ENCODE measurements at regions not wholly inside any gene's neighbourhood (a gene's known extent, or its start where the extent isn't known, plus 50 kb on each side); places are given as distances from the start of the nearest gene placed in this dataset.
"Not testable (repeated sequence)": the region's sequence is repeated elsewhere in the genome, so short reads cannot be mapped to it uniquely, and the experiment has no call there.

DNA sequence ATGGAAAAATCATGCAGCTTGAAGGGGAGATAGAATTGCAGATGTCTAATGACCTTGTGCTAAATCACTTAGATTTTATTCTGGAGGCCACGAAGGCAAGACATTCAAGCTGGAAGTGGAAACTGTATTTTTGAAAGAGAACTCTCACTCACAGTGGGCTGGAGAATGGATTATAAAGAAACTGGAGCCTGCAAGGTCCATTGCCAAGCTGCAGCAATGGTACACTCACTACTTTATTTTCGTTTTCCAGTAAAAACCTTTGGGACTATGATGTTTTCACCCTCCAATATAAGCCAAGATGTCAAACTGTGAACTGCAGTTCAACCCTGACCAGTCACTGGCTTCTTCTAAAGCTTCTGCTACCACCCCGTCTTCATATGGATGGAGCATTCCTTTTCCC lies 62.0 kb downstream of the SKIDA1 start:
- DNase-seq, result no peak

DNA sequence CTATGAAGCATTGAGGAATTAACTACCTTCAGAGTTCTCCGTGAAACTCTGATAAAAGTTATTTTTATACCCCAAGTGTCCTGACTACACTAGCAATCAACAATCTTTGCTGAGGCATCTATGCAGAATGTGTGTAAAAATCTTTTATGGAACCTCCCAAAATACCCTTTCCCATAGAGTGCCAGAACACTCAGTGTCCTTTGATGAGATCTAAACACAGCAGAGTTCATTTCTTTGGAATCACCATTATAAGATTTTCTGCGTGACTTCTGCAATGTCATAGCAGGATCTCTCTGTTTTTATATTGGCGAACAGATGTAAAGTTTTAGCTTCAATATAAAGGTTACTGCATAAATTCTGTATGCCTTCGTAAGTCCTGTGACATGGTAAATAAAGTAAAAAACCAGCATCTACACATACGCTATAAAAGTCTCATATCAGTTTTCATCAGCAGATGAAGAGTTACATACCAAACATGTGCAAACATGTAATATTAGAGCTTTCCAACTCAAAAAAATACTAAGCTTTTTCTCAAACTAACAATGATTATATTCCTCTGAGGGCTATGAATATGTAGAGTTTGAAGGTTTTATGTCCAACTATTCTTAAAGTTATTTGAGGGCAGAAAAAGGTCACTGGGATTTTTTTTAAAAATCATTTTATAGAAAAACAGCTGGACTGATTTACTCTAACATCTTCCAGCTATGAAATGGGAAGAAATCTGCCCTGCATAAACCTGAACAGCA lies 67.2 kb downstream of the SKIDA1 start:
- no peak for DNase-seq

DNA sequence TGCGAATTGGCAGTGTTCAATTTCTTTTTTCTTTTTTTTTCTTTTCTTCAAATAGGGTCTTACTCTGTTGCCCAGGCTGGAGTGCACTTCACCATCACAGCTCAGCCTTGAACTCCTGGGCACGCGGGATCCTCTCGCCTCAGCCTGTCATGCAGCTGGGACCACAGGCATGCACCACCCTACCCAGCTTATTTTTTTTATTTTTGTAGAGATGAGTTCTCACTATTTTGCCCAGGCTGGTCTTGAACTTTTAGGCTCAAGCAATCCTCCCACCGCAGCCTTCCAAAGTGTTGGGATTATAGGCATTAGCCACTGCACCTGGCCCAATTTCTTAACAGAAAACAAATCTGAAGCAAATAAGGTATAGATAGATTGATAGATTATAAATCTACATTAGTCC lies 69.3 kb downstream of the SKIDA1 start:
- no peak for DNase-seq

DNA sequence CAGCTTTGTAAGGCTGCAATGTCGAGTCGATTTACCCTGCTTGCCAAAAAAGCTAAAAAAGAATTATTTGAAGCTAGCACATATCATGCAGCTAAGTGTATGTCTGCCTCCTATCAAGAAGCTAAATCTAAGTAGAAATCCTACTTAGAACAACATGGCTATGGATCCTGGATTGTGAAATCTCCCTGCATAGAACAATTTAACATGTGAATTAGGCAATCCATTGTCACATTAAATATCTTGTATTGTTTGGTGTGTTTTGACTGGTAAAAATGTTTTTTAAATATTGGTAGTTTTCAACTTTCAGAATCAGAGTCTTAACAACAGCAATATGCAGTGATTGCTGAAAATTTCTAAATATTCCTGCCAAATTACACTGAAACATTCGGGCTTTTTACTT lies 73.3 kb downstream of the SKIDA1 start:
- DNase-seq, result no peak

DNA sequence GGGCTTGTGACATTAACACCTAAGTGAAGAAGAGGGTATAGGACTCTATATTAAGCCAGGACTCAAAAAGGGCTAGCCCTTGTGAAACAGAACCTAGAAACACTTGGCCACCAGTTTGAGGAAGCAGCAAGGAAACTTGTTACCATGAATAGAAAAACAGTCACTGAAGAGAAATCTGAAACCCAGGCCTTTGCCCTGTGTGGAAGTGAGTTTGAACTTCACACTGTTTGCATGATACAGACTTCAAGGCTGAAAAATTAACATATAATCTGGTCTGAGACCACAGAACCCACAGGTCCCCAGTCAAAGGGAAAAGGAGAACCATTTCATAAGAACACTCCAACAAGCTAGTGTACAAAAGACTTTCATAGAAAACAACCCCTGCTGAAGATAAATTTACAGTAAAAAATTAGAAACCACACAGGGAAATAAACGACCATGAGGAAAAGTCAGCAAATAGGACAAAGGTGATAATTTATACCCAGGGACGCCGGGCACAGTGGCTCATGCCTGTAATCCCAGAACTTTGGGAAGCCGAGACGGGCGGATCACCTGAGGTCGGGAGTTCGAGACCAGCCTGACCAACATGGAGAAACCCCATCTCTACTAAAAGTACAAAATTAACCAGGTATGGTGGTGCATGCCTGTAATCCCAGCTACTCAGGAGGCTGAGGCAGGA lies 76.1 kb downstream of the SKIDA1 start:
- DNase-seq, result no peak

DNA sequence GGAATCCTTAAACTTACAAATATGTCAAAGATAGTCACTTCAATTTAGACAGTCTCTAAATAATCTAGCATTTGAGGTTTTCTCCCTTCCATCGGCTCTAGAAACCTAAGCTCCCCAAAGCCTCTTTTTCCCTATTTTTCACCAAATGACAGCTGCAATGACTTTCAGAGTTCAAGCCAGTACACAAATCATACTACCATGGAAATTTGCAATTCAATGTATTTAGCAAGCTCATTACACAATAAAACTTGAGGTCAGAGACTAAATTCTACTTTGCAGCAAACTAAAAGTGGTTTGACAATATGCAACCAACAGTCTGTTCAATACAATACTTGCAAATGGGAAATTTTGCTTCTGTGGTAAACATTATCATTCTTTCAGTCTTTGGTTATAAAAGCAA lies 80.3 kb downstream of the SKIDA1 start:
- no peak for DNase-seq

DNA sequence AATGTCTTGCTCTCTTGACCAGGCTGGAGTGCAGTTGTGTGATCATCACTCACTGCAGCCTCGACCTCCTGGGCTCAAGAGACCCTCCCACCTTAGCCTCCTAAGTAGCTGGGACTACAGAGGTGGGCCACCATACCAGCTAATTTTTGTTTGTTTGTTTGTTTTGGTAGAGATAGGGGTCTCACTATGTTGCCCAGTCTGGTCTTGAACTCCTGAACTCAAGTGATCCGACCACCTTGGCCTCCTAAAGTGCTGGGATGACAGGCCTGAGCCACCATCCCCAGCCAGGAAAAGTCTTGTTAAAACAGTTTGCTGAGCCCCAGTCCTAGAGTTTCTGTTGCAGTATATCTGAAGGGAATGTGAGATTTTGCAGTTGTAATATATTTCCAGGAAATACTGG lies 83.9 kb downstream of the SKIDA1 start:
- DNase-seq, result no peak

DNA sequence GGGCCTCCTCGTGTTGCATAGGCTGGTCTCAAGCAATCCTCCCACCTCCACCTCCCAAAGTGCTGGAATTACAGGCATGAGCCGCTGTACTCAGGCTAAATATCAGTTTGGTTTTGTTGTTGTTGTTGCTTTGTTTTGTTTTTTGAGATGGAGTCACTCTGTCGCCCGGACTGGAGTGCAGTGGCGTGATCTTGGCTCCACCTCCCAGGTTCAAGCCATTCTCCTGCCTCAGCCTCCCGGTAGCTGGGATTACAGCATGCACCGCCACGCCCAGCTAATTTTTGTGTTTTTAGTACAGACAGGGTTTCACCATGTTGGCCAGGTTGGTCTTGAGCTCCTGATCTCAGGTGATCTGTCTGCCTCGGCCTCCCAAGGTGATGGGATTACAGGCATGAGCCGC lies 86.6 kb downstream of the SKIDA1 start:
- DNase-seq, result not testable (repeated sequence)

DNA sequence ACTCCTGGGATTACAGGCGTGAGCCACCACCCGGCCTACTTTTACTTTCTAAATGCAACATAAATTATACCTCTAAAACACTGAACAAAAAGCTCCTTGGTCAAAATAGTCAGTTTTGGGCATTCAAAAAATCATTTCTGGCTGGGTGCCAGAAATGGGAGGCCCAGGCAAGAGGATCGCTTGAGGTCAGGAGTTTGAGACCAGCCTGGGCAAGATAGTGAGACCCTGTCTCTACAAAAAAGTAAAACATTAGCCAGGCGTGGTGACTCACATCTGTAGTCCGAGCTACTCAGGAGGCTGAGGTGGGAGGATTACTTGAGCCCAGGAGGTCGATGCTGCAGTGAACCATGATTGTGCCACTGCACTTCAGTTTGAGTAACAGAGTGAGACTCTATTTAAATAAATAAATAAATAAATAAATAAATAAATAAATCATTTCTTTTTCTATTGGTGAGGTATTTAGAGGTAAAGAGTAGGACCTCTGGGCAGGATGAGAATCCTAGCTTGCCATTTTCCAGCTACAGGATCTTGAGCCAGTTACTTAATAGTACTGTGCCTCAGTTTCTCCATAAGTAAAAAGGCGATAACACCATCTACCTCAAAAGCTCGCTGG lies 87.6 kb downstream of the SKIDA1 start:
- no peak for DNase-seq

DNA sequence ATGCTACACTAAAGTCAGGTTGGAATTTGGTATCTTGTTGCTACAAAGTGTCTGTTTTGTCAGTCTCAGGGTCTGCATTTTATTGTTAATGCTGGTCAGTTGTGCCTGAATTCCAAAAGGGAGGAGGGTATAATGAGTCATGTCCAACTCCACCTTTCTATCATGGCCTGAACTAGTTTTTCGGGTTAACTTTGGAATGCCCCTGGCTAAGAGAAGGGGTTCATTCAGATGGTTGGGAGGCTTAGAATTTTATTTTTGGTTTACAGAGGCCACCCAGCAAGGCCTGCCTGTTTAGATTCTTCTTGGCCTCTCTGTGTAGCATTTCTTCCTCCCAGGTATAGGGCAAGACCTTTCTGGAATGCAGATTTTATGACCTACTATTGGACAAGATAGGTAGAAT lies 93.2 kb downstream of the SKIDA1 start:
- no peak for DNase-seq

DNA sequence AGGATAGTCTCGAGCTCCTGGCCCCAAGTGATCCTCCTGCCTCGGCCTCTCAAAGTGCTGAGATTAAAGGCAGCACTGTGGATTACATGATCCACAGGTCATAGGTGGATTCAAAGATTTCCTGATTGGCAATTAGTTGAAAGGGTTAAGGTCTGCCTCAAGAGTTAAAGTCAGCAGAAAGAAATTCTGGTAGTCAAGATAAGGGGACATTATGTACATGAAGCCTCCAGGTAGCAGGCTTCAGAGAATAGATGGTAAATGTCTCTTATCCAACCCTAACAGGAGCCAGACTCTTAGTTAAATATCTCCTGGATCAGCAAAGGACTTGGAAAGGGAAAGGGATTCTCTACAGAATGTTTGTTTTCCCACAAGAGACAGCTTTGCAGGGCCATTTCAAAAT lies 93.7 kb downstream of the SKIDA1 start:
- no peak for DNase-seq

DNA sequence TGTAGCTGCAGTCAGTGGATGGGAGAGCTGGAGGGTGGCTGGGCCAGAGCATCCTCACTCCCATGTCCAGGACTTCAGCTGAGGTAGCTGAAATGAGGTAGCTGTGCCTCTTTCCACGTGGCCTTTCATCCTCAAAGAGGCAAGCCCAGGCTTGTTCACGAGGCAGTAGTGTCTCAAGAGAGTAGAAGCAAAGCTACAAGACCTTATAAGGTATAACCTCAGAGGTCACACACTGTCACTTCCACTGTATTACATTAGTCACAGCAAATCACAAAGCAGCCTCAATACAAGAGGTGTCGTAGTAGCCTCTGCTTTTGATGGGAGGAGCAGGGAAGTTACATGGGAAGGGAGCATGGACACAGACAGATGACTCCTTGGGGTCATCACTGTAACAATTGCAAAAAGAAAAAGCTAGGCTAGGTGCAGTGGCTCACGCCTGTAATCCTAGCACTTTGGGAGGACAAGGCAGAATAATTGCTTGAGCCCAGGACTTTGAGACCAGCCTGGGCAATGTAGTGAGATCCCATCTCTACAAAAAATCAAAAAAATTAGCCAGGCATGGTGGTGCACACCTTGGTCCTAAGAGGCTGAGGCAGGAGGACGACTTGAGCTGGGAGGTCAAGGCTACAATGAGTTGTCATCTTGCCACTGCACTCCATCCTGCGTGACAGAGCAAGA lies 97.5 kb downstream of the SKIDA1 start:
- DNase-seq, result no peak

DNA sequence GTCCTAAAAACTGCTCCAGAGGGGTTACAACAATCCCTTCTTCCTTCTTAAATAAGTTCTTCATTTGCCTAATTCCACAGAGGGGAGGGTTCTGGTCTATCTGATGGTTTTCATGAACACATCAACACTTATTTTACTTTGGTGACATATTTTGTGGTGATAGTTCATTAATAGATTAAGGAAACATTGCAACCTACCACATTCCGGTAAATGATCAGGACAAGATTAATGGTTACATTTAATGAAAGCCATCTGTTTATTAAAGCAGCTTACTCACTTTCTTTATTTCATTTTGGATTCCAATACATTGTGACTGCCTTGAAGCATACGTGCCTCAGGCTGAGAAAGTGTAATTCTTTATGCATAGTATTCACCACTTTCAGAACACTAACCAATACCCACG lies 101.0 kb downstream of the SKIDA1 start:
- no peak for DNase-seq

DNA sequence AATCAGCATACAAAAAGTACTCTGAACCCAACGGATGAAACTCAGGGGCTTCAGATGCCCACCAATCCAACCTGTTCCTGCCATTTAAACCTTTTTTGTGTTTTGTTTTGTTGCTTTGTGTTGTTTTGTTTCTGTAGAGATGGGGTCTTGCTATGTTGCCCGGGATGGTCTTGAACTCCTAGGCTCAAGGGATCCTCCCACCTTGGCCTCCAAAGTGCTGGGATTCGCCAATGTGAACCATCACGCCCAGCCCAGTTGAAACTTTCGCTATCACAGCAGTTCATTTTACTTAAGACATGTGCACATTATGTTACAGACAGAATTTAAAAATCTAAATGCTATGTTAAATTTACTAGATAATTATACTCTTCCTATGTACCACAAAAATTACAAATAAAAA lies 101.6 kb downstream of the SKIDA1 start:
- DNase-seq, result no peak

DNA sequence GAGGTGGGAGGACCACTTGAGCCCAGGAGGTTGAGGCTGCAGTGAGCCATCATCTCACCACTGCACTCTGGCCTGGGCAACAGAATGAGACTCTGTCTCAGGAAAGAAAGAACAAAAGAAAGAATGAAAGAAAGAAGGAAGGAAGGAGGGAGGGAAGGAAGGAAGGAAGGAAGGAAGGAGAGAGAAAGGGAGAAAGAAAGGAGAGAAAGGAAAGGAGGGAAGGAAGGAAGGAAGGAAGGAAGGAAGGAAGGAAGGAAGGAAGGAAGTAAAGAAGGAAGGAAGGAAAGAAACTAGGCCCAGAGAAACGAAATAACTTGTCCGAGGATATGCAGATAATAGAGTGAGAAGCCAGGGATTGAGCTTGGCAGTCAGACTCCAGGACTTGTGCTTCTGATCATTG lies 102.1 kb downstream of the SKIDA1 start:
- DNase-seq, result no peak

DNA sequence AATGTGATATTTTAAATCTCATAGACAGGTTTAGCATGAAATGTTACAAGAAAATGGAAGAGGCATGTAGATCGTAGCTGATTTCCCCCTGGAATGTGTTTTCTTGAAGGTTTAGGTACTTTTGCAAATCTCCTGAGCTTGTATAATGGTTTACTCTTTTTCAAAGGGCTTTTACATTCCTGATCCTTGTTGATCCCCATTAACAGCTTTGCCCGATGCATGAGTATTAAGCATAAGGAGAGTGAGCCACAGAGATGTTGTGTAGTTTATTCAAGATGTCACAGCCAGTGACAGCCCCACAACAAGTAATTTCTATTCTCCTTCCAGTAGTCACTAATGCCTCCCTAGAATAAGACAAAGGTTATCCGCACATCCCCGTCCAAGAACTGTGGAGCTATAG lies 103.7 kb downstream of the SKIDA1 start:
- no peak for DNase-seq

DNA sequence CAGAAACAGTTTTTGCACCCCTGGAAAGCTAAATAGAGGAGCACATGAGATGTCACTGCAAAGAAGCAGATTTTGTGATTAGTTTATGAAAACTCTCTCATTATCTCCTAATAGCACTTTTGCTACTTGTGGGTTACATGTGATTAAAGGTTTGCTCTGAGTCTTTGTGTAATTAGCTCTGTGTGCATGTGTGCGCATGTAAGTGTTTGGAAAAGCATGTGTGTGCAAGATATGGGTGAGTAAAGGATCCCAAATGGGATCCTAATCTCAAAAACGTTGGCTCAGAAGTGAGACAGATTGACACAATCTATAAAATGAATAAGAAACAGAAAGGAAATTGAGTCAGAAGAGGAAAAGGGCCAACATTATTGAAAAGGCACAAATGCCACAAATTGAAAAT lies 104.5 kb downstream of the SKIDA1 start:
- no peak for DNase-seq

DNA sequence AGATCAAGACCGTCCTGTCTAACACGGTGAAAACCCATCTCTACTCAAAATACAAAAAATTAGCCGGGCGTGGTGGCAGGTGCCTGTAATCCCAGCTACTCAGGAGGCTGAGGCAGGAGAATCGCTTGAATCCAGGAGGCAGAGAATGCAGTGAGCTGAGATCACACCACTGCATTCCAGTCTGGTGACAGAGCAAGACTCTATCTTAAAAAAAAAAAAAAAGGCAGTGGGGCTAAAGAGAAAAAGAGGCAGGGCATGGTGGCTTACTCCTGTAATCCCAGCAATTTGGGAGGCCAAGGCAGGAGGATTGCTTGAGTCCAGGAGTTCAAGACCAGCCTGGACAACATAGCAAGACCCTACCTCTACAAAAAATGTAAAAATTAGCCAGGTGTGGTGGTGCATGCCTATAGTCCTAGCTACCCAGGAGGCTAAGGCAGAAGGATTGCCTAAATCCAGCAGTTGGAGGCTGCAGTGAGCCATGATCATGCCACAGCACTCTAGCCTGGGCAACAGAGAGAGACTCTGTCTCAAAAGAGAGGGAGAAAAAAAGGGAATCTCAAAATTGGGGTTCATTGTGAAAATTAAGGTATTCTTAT lies 106.4 kb downstream of the SKIDA1 start:
- DNase-seq, result not testable (repeated sequence)

DNA sequence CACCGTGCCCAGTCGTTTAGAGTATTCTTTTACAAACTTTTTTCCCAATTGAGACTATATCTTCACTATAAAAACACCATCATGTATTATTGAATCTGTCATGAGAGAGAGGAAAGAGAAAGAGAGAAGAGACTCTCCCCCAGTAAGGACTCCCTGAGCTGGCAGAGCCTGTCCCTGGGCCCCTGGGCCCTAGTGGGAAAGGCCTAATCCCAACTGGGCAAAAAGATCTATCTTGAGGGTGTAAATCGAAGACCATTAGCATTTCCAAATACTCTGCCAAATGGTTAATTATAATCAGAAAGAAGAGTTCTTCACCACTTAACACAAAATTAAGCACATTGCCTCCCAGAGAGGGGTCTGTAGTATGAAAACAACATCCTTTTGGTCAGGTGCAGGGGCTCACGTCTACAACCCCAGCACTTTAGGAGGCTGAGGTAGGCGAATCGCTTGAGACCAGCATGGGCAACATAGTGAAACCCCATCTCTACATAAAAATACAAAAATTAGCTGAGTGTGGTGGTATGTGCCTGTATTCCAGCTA lies 108.2 kb downstream of the SKIDA1 start:
- DNase-seq, result no peak

DNA sequence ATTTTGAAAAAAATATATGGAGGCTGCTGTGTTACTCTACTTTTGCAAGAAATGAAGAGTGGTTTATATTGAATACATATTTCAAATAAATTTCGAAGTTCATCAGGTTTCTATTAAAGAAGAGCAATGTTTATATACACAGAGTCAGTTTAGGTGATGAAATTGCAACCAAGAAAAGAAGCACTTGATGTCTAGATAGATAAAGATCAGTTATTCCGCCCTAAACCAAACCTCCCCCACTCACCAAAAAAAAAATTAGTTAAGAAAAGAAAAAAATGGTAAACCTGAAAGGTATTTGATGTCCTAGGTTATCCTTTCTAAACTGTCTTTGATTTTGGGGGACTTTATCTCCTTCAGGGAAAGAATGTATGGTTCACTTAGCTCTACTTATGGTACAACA lies 111.8 kb downstream of the SKIDA1 start:
- no peak for DNase-seq

DNA sequence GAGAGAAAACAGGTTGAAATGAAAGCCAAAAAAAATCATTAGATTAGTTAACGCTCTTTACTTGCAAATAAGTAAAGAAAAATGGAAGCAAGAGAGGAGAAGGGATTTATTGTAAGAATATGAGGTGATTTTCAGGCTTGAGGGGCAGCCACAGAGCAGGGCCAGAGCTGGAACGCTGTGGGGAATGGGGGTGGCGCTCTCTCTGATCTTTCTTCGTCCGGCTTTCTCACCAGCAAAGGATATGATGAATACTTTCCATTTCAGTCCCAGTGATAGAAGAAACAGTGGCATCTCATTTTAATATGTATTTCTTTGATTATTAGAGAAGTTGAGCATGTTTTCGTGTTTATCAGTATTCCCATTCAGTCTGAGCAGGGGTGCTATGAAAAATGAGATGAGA lies 112.2 kb downstream of the SKIDA1 start:
- no peak for DNase-seq

Data from nucleus accumbens (tissue), 56 donors.